ENCODE measurements at regions not wholly inside any gene's neighbourhood (a gene's known extent, or its start where the extent isn't known, plus 50 kb on each side); places are given as distances from the start of the nearest gene placed in this dataset.

DNA sequence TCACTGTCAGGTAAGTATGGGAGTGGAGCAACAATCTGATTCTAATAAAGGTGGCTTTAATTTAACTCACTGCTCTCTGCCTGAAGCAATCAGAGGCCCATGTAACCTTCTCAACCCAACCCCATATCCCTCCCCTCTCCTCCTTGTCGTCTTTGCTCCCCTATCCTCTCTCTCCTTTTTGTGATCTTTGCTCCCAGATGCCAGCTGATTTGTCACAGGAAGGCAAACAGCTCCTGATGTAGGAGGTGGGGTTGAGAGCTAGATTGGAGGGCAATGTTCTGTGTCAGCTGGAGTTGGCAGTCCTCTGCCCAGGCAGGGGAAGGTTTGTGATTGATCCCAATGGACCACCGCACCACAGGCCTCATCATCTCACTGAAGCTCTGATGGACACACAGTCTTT, 101.4 kb upstream of the PIK3CG start:
- CTCF ChIA-PET: no interaction called here
- H3K4me1 Mint-ChIP-seq (ENCODE audit: low read depth, unreplicated experiment): peaks cover 11% of the 10 kb centered on the region
- no TSS peak for BruUV-seq (replicated peaks)
- H3K27ac Mint-ChIP-seq (ENCODE audit: unreplicated experiment): no peak overlapping the region
- no peak overlapping the region for H3K4me3 Mint-ChIP-seq (ENCODE audit: low read depth, unreplicated experiment)
- no peaks in the 10 kb centered on the region for H3K27me3 Mint-ChIP-seq (ENCODE audit: unreplicated experiment)
- TF ChIP-seq CTCF (IDR thresholded peaks at IDR 0.05; ENCODE audit: unreplicated experiment): no peak
- no peaks in the 10 kb centered on the region for H3K9me3 Mint-ChIP-seq (ENCODE audit: low read depth, unreplicated experiment)
- no peak for DNase-seq
- H3K36me3 Mint-ChIP-seq (ENCODE audit: insufficient read depth, unreplicated experiment): no peaks in the 10 kb centered on the region
- intact Hi-C loops (cut with micrococcal nuclease; ENCODE audit: unreplicated experiment): no loop called here

GRCh38 chr7:106765727-106766355, 99.2 kb upstream of the PIK3CG start:
- no TSS peak for BruUV-seq (replicated peaks)
- DNase-seq: no peak
- Mint-ChIP-seq H3K4me1 (ENCODE audit: low read depth, unreplicated experiment) (peaks cover 26% of the 10 kb centered on the region), H3K4me3 (ENCODE audit: low read depth, unreplicated experiment) (no peak overlapping the region), H3K27ac (ENCODE audit: unreplicated experiment) (no peak overlapping the region), H3K27me3 (ENCODE audit: unreplicated experiment) (no peaks in the 10 kb centered on the region), H3K36me3 (ENCODE audit: insufficient read depth, unreplicated experiment) (no peaks in the 10 kb centered on the region), H3K9me3 (ENCODE audit: low read depth, unreplicated experiment) (no peaks in the 10 kb centered on the region)
- intact Hi-C loops (cut with micrococcal nuclease; ENCODE audit: unreplicated experiment): no loop called here
- CTCF ChIA-PET: interaction anchor here (0.7 kb wide), 1 partner anchor 342 kb away, joined by 6 read pairs; no protein-coding TSS in a partner anchor
- no peak for TF ChIP-seq CTCF (IDR thresholded peaks at IDR 0.05; ENCODE audit: unreplicated experiment)

- no peak for TF ChIP-seq CTCF (IDR thresholded peaks at IDR 0.05; ENCODE audit: unreplicated experiment)
- Mint-ChIP-seq H3K27ac (ENCODE audit: unreplicated experiment) (no peak overlapping the region), H3K4me1 (ENCODE audit: low read depth, unreplicated experiment) (peaks cover 27% of the 10 kb centered on the region), H3K4me3 (ENCODE audit: low read depth, unreplicated experiment) (no peak overlapping the region), H3K27me3 (ENCODE audit: unreplicated experiment) (no peaks in the 10 kb centered on the region), H3K9me3 (ENCODE audit: low read depth, unreplicated experiment) (no peaks in the 10 kb centered on the region), H3K36me3 (ENCODE audit: insufficient read depth, unreplicated experiment) (no peaks in the 10 kb centered on the region)
- CTCF ChIA-PET: interaction anchor here (0.6 to 0.7 kb wide), 2 partner anchors 19 to 343 kb away, joined by 3 to 6 read pairs; no protein-coding TSS in a partner anchor
- intact Hi-C loops (cut with micrococcal nuclease; ENCODE audit: unreplicated experiment): no loop called here
- DNase-seq: no peak
- BruUV-seq (replicated peaks): no TSS peak
Observed at GRCh38 chr7:106766551-106766950, 98.5 kb upstream of the PIK3CG start.

- Mint-ChIP-seq H3K9me3 (ENCODE audit: low read depth, unreplicated experiment) (no peaks in the 10 kb centered on the region), H3K27ac (ENCODE audit: unreplicated experiment) (no peak overlapping the region), H3K4me1 (ENCODE audit: low read depth, unreplicated experiment) (peaks cover 27% of the 10 kb centered on the region), H3K4me3 (ENCODE audit: low read depth, unreplicated experiment) (no peak overlapping the region), H3K27me3 (ENCODE audit: unreplicated experiment) (no peaks in the 10 kb centered on the region), H3K36me3 (ENCODE audit: insufficient read depth, unreplicated experiment) (no peaks in the 10 kb centered on the region)
- CTCF ChIA-PET: interaction anchor here (0.6 kb wide), 1 partner anchor 18 kb away, joined by 3 read pairs; no protein-coding TSS in a partner anchor
- no TSS peak for BruUV-seq (replicated peaks)
- no peak for TF ChIP-seq CTCF (IDR thresholded peaks at IDR 0.05; ENCODE audit: unreplicated experiment)
- intact Hi-C loops (cut with micrococcal nuclease; ENCODE audit: unreplicated experiment): no loop called here
- no peak for DNase-seq
Observed at GRCh38 chr7:106767078-106767477, 98.0 kb upstream of the PIK3CG start.
